Mucosa of descending colon (tissue), 3 donors: ENCODE measurements at regions not wholly inside any gene's neighbourhood (a gene's known extent, or its start where the extent isn't known, plus 50 kb on each side); places are given as distances from the start of the nearest gene placed in this dataset.
A peak's percentile ranks its signal among the peaks of the same experiment; 100 is the strongest.

Experiments
- ATAC-seq: fragments of 200-7000 bp; cut with Tn5 transposase; one replicate; pipeline ENCODE4 v1.9.1; 2020; ENCODE audit warnings: mild to moderate bottlenecking, moderate library complexity
- DNase-seq, 3 donors: peaks; one replicate each; pipeline ENCODE4 v3.0.0-alpha.2; 2020
- H3K36me3 ChIP-seq: fragments of 200-600 bp; one replicate; pipeline ENCODE4 v1.8.0; 2021; ENCODE audit warnings: low read depth, mild to moderate bottlenecking
- H3K4me1 ChIP-seq: fragments of 200-600 bp; one replicate; pipeline ENCODE4 v1.8.0; 2021; ENCODE audit warnings: low read depth, mild to moderate bottlenecking
- H3K4me3 ChIP-seq: fragments of 200-600 bp; one replicate; pipeline ENCODE4 v1.8.0; 2021; ENCODE audit warnings: mild to moderate bottlenecking
- H3K9me3 ChIP-seq: fragments of 200-600 bp; one replicate; pipeline ENCODE4 v1.8.0; 2021; ENCODE audit warnings: mild to moderate bottlenecking
- intact Hi-C, 2 donors: fragments of 100-400 bp; cut with DNase I in 1 of 2; cut with micrococcal nuclease in 1 of 2; formaldehyde crosslinking; loops; one replicate each; pipeline versions ENCODE4 v1.11.0 to v1.11.1; 2022; cut with DNase I, micrococcal nuclease
- TF ChIP-seq, protein P1 (sequence below): fragments of 200-600 bp; IDR thresholded peaks from one replicate; pipeline ENCODE4 v1.8.0; 2022; ENCODE audit warnings: antibody characterized with exemption, mild to moderate bottlenecking
- donor health status: DM: no; HTN: no; CAD: no; lungs with moderate emphysema.
- donor health status: DM: no; HTN: no; CAD: no.
- donor health status: DM: no; HTN: yes; CAD: no.

DNA sequence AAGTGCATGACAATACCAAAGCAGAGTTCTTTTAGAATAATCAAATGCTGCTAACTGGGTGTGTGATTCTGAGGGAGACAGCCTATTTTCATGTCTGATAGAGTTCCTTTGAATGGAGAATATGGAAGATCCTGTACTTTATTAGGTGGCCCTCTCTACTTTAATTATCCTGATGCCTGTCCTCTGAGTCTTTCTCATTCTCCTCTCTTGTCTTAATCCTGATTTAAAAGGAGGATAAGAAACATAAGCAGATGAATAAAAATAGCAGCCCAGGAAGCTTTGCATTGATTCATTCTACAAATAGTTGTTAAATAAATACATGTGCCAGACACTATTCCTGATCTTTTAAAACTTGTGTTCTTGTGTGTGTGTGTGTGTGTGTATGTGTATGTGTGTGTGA is 387.3 kb downstream of the SPRY1 start:
- intact Hi-C loops: no loop called here
- TF ChIP-seq, protein P1, sequence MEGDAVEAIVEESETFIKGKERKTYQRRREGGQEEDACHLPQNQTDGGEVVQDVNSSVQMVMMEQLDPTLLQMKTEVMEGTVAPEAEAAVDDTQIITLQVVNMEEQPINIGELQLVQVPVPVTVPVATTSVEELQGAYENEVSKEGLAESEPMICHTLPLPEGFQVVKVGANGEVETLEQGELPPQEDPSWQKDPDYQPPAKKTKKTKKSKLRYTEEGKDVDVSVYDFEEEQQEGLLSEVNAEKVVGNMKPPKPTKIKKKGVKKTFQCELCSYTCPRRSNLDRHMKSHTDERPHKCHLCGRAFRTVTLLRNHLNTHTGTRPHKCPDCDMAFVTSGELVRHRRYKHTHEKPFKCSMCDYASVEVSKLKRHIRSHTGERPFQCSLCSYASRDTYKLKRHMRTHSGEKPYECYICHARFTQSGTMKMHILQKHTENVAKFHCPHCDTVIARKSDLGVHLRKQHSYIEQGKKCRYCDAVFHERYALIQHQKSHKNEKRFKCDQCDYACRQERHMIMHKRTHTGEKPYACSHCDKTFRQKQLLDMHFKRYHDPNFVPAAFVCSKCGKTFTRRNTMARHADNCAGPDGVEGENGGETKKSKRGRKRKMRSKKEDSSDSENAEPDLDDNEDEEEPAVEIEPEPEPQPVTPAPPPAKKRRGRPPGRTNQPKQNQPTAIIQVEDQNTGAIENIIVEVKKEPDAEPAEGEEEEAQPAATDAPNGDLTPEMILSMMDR: no peak
- no peaks in the 10 kb centered on the region for H3K9me3 ChIP-seq
- no peak overlapping the region for H3K4me3 ChIP-seq
- ATAC-seq: no peak
- no peak for DNase-seq
- H3K4me1 ChIP-seq: no peaks in the 10 kb centered on the region
- no peaks in the 10 kb centered on the region for H3K36me3 ChIP-seq

DNA sequence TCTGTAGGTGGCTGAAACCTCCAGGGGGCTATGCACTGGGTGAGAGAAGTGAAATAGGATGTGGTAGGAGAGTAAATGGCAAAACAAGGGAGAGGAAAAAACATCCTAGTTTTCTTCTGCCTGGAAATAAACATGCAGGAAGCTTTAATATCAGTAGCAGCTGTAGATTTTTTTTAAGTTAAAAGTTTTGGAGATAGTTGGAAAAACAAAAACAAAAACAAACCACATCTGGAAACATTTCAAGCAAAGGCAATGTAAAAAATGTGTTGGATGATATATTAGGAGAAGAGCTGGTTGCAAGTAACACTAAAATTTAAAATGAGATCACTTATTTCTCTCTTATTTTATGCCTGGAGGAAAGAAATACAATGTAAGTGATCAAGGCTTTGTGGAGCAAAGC is 388.0 kb downstream of the SPRY1 start:
- TF ChIP-seq, protein P1: no peak
- no peaks in the 10 kb centered on the region for H3K9me3 ChIP-seq
- DNase-seq: no peak
- H3K4me3 ChIP-seq: no peak overlapping the region
- no peaks in the 10 kb centered on the region for H3K4me1 ChIP-seq
- ATAC-seq: no peak
- H3K36me3 ChIP-seq: no peaks in the 10 kb centered on the region
- intact Hi-C loops: no loop called here

DNA sequence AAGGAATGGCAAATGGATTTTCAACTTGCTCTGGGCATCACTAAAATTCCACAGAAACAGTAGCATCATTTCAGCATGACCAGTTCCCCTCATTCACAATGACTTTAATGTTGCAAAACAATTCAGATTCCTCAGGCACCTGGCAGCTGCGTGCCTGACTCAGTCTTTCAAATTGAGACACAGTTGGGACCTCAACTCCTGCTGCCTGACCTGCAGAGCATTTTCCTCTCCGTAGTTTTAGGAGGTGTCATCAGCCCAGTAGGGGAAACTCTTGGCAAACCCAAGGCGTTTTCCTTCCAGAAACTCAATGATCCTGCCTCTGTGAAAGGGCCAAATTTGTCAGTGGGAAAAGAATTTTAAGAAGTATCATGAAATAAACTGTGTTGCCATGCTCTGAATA is 388.9 kb downstream of the SPRY1 start:
- Histone ChIP-seq H3K4me3 (no peak overlapping the region), H3K4me1 (no peaks in the 10 kb centered on the region), H3K9me3 (no peaks in the 10 kb centered on the region), H3K36me3 (no peaks in the 10 kb centered on the region)
- DNase-seq (peak in 1 of 3 donors; percentile 7), ATAC-seq (peak; percentile 44)
- intact Hi-C loops: no loop called here
- TF ChIP-seq, protein P1: no peak

DNA sequence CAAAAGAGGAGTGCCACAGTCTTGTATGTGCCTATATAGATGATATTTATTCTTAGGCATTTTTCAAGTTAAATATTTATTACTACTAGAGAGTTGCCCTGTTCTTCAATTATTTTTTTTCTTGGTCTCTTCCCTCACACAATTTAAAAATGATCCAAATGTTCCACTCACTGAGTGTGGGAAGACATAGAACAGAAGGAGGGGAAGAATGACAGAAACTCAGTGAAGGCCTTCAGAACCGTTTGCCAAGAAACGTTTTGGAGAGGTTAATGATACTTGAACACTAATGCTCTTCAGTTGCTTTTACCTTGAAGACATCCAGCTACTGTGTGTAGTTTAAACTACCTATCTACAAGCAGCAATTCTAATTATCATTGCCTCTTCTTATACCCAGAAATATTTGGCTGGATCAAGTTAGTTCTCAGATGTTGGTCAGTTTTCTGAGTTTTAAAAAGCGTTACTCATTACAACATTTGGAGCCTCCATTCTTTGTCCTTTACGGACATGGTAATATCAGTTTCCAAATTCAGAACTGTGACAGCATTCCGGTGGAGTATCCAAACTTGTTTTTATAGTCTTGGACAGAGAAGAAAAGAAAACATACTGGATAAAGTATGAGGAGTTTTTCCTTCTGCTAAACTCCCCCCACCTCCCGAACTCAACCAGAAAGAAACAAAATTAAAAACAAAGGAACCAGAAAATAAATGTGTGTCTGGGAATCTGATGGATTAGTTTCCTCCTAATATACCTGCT is 389.7 kb downstream of the SPRY1 start:
- intact Hi-C loops: no loop called here
- DNase-seq: no peak
- TF ChIP-seq, protein P1: no peak
- Histone ChIP-seq H3K9me3 (no peaks in the 10 kb centered on the region), H3K4me1 (no peaks in the 10 kb centered on the region), H3K36me3 (no peaks in the 10 kb centered on the region), H3K4me3 (no peak overlapping the region)
- ATAC-seq: no peak

DNA sequence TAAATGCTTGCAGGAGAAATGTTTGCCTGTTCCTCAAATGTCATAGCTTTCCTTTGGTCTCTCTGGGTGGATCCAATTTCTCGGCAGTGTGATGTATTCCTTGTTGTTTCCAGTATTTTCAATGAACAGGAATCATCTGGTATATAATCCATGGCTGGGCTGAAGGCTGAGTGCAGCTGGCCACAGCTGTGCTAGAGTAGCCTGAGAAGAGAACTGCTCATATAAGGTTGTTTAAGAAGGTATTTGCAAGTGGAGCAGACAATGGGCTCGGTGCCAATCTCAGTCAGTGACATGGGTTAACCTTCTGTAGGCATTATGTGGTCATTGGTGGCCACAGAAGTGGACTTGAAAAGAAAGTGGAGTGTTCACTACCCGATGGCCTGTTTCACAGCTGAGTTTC is 390.3 kb downstream of the SPRY1 start:
- Histone ChIP-seq H3K4me3 (no peak overlapping the region), H3K36me3 (no peaks in the 10 kb centered on the region), H3K4me1 (no peaks in the 10 kb centered on the region), H3K9me3 (no peaks in the 10 kb centered on the region)
- peak; percentile 37 for ATAC-seq
- TF ChIP-seq, protein P1: no peak
- intact Hi-C loops: no loop called here
- peak in 2 of 3 donors; percentile 21 to 23 for DNase-seq
